IPS-18a (cell line): ENCODE measurements at regions not wholly inside any gene's neighbourhood (a gene's known extent, or its start where the extent isn't known, plus 50 kb on each side); places are given as distances from the start of the nearest gene placed in this dataset.
A peak's percentile ranks its signal among the peaks of the same experiment; 100 is the strongest.
"Not testable (repeated sequence)": the region's sequence is repeated elsewhere in the genome, so short reads cannot be mapped to it uniquely, and the experiment has no call there.

ENCODE experiments used
- H3K27ac ChIP-seq: one replicate; pipeline ENCODE4 v1.5.1; 2013; ENCODE audit warnings: low read length
- H3K27me3 ChIP-seq: one replicate; pipeline ENCODE4 v1.6.1; 2013; ENCODE audit warnings: mild to moderate bottlenecking, low read length; ENCODE audit not compliant: control insufficient read depth, insufficient read depth
- H3K36me3 ChIP-seq: one replicate; pipeline ENCODE4 v1.6.1; 2013; ENCODE audit warnings: low read depth, low read length; ENCODE audit not compliant: control insufficient read depth
- H3K4me1 ChIP-seq: one replicate; pipeline ENCODE4 v1.6.1; 2013; ENCODE audit warnings: low read depth, low read length; ENCODE audit not compliant: control insufficient read depth
- H3K4me3 ChIP-seq: one replicate; pipeline ENCODE4 v1.5.1; 2013; ENCODE audit warnings: low read length
- H3K9ac ChIP-seq: one replicate; pipeline ENCODE4 v1.6.1; 2013; ENCODE audit warnings: mild to moderate bottlenecking, low read length, moderate library complexity
- H3K9me3 ChIP-seq: one replicate; pipeline ENCODE4 v1.6.1; 2013; ENCODE audit warnings: low read depth, low read length; ENCODE audit not compliant: control insufficient read depth

GRCh38 chr20:41716436-41716835 is 98.3 kb upstream of the CHD6 start:
- H3K27me3 ChIP-seq = no peaks in the 10 kb centered on the region
- no peaks in the 10 kb centered on the region for H3K4me1 ChIP-seq
- no peak overlapping the region for H3K9ac ChIP-seq
- no peaks in the 10 kb centered on the region for H3K36me3 ChIP-seq
- no peak overlapping the region for H3K27ac ChIP-seq
- no peaks in the 10 kb centered on the region for H3K9me3 ChIP-seq
- no peak overlapping the region for H3K4me3 ChIP-seq

- H3K36me3 ChIP-seq = no peaks in the 10 kb centered on the region
- no peaks in the 10 kb centered on the region for H3K27me3 ChIP-seq
- no peaks in the 10 kb centered on the region for H3K4me1 ChIP-seq
- no peaks in the 10 kb centered on the region for H3K9me3 ChIP-seq
- H3K4me3 ChIP-seq = no peak overlapping the region
- H3K27ac ChIP-seq = no peak overlapping the region
- no peak overlapping the region for H3K9ac ChIP-seq
Observed at GRCh38 chr20:41715526-41715925, 97.3 kb upstream of the CHD6 start.

- no peaks in the 10 kb centered on the region for H3K4me1 ChIP-seq
- no peak overlapping the region for H3K9ac ChIP-seq
- H3K27ac ChIP-seq = no peak overlapping the region
- H3K36me3 ChIP-seq = no peaks in the 10 kb centered on the region
- H3K4me3 ChIP-seq = no peak overlapping the region
- no peaks in the 10 kb centered on the region for H3K9me3 ChIP-seq
- H3K27me3 ChIP-seq = no peaks in the 10 kb centered on the region
Observed at GRCh38 chr20:41714030-41714429, 95.9 kb upstream of the CHD6 start.

- no peak overlapping the region for H3K9ac ChIP-seq
- H3K36me3 ChIP-seq = no peaks in the 10 kb centered on the region
- no peaks in the 10 kb centered on the region for H3K27me3 ChIP-seq
- no peak overlapping the region for H3K4me3 ChIP-seq
- peaks cover 6% of the 10 kb centered on the region for H3K4me1 ChIP-seq
- no peak overlapping the region for H3K27ac ChIP-seq
- no peaks in the 10 kb centered on the region for H3K9me3 ChIP-seq
Observed at GRCh38 chr20:41704896-41705295, 86.7 kb upstream of the CHD6 start.

- H3K4me1 ChIP-seq = peaks cover 7% of the 10 kb centered on the region
- H3K4me3 ChIP-seq = no peak overlapping the region
- no peaks in the 10 kb centered on the region for H3K9me3 ChIP-seq
- H3K27ac ChIP-seq = no peak overlapping the region
- no peak overlapping the region for H3K9ac ChIP-seq
- no peaks in the 10 kb centered on the region for H3K36me3 ChIP-seq
- no peaks in the 10 kb centered on the region for H3K27me3 ChIP-seq
Observed at GRCh38 chr20:41702647-41703046, 84.5 kb upstream of the CHD6 start.

- H3K27ac ChIP-seq = no peak overlapping the region
- H3K9ac ChIP-seq = no peak overlapping the region
- H3K9me3 ChIP-seq = no peaks in the 10 kb centered on the region
Observed at GRCh38 chr20:41701588-41702348, 83.6 kb upstream of the CHD6 start.

GRCh38 chr20:41699673-41700072 is 81.5 kb upstream of the CHD6 start:
- H3K27me3 ChIP-seq, H3K9me3 ChIP-seq, H3K36me3 ChIP-seq, H3K4me3 ChIP-seq, H3K9ac ChIP-seq, H3K27ac ChIP-seq: not testable (repeated sequence)
- peaks cover 12% of the 10 kb centered on the region for H3K4me1 ChIP-seq

More at GRCh38 chr20:41701588-41702348, 83.6 kb upstream of the CHD6 start:
- H3K4me3 ChIP-seq = peak overlapping the region; percentile 3
- H3K27me3 ChIP-seq = no peaks in the 10 kb centered on the region
- peaks cover 11% of the 10 kb centered on the region for H3K4me1 ChIP-seq
- H3K36me3 ChIP-seq = no peaks in the 10 kb centered on the region

GRCh38 chr20:41697861-41698559 is 79.8 kb upstream of the CHD6 start:
- Histone ChIP-seq H3K36me3 (no peaks in the 10 kb centered on the region), H3K27ac (no peak overlapping the region), H3K4me1 (peaks cover 16% of the 10 kb centered on the region), H3K9ac (no peak overlapping the region), H3K9me3 (no peaks in the 10 kb centered on the region), H3K4me3 (no peak overlapping the region), H3K27me3 (no peaks in the 10 kb centered on the region)

GRCh38 chr20:41696428-41696827 is 78.3 kb upstream of the CHD6 start:
- Histone ChIP-seq H3K27me3 (no peaks in the 10 kb centered on the region), H3K9ac (no peak overlapping the region), H3K9me3 (no peaks in the 10 kb centered on the region), H3K27ac (no peak overlapping the region), H3K4me1 (peaks cover 15% of the 10 kb centered on the region), H3K36me3 (no peaks in the 10 kb centered on the region), H3K4me3 (no peak overlapping the region)

- H3K9me3 ChIP-seq = no peaks in the 10 kb centered on the region
- peaks cover 15% of the 10 kb centered on the region for H3K4me1 ChIP-seq
- H3K9ac ChIP-seq = no peak overlapping the region
- peak overlapping the region; percentile 98 for H3K4me3 ChIP-seq
- no peaks in the 10 kb centered on the region for H3K27me3 ChIP-seq
- no peaks in the 10 kb centered on the region for H3K36me3 ChIP-seq
- H3K27ac ChIP-seq = no peak overlapping the region
Observed at GRCh38 chr20:41694796-41695195, 76.6 kb upstream of the CHD6 start.

- Histone ChIP-seq H3K9ac (peak overlapping the region; percentile 95), H3K4me3 (peak overlapping the region; percentile 98), H3K36me3 (no peaks in the 10 kb centered on the region), H3K27ac (peak overlapping the region; percentile 87), H3K4me1 (peaks cover 15% of the 10 kb centered on the region), H3K9me3 (no peaks in the 10 kb centered on the region), H3K27me3 (no peaks in the 10 kb centered on the region)
Observed at GRCh38 chr20:41693136-41693979, 75.2 kb upstream of the CHD6 start.
